Mucosa of gallbladder (tissue), 1 donor: ENCODE measurements at regions not wholly inside any gene's neighbourhood (a gene's known extent, or its start where the extent isn't known, plus 50 kb on each side); places are given as distances from the start of the nearest gene placed in this dataset.
"Not testable (repeated sequence)": the region's sequence is repeated elsewhere in the genome, so short reads cannot be mapped to it uniquely, and the experiment has no call there.

Source experiments
- DNase-seq: peaks from one replicate; pipeline ENCODE4 v3.0.0-alpha.2; 2020; ENCODE audit warnings: low spot score
- donor health status: DM: no; HTN: no; CAD: no.

DNA sequence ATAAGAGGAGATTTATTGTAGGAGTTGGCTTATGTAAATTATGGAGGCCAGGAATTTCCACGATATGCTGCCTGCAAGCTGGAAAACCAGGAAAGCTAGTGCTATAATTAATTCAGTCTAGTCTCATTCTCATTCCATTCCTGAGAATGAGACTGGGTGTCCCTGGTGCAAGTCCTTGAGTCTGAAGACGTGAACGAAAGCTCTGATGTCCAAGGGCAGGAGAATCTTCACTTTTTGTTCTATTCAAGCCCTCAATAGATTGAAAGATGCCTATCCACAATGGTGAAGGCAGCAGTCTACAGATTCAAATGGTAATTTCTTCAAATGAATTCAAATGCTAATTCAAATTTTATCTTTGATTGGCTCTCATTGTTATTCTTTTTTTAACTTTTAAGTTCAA, 851.1 kb upstream of the MGAT4C start:
- DNase-seq: no peak

DNA sequence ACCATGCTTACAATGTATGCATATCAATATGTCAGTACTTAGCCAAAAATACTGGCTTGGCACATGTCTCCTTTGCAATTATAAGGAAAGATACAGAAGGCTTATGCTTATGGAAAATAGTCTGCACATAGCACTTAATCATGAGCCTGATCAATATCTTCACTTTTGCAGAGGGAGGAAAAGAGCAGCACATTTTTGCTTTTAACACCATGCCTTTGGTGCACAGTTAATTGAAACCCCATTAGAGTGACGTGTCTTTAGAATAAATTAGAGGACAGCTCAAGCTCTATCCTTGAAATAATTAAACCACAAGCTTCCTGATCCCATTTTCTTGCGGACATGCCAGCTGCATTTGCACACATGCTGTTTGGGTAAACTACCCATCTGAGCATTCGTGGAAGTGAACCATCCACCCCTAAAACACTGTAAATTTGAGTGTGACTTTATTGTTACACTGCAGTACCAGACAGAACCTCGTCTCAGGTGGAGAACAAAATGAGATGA, 839.9 kb upstream of the MGAT4C start:
- no peak for DNase-seq

DNA sequence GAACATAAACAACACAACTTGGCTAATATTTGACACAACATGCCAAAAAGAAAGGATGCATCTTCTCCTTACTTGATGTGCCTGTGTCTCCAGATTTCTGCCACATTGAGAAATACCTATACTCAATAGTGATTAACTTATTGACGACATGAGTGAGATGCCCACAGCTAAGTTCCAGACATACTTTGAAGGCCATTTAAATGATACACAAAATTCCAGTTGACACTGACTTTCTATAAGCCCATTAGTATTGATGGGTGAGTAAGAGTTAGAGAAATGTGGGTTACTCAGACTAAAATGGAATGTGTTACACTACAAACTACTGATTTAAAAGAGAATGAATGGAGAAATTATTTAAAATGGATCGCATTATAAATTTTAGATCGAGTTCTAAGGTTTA, 838.2 kb upstream of the MGAT4C start:
- DNase-seq: no peak

DNA sequence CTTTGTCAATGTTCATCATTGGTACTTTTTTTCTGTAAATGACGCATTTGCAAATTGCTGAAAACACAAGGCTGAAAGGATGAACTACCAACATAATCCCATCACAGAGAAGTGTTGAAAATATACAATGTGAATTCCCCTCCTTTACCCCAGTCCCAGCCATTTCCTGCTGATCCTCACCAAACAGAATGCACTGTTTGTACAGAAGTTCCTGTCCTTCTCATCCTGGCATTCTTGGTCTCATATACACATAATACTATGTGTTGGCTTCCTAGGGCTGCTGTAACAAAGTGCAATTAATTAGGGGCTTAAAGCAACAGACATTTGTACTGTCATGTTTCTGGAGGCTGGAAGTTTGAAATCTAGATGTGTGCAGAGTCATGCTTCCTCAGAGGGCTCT, 836.2 kb upstream of the MGAT4C start:
- no peak for DNase-seq

DNA sequence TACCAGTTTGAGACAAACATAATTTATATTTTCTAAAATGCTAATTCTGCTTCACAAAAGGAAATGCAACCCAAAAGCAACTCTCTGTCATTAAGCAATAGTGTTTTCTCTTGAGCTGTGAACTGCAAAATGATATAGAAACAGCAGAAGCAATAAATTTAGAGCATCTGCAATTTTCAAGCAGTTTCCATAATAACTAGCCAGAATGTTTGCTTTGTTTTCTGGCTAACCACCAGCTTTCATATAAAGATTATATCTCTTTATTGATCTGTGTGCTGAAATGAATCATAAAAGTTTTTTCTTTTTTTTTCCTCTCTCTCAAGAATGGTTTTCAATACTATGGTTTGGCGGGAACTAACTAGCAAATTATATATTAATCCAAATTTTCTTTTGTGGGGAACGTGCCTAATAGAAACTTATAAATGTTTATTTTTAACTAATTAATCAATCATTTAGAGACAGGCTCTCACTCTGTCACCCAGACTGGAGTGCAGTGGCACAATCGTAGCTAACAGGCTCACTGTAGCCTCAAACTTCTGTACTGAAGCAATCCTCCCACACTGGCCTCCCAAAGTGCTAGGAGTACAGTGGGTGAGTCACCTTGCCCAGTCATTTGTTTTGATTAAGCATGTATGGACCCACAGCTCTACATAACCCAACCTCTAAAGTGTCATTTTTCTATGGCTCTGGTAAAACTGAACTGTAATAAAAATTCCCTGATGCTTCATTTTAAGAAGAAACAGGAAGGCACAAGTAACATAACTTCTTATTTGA, 830.1 kb upstream of the MGAT4C start:
- peak; percentile 14 for DNase-seq

DNA sequence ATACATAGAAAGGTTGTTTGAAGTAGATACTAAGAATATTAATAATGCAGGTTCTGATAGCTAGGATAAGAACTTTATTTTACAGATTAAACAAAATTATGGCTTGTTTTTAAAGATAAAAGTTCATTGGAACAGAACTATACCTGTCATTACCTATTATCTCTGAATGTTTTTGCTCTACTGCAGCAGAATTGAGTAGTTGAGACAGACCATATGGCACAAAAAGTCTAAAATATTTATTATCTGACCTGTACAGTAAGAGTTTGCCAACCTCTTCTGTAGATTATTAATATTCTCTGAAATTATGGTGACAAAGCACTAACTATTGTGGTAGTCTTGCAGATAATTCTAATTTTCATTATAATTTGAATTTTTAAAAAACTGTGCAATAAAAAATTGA, 829.1 kb upstream of the MGAT4C start:
- DNase-seq: no peak

DNA sequence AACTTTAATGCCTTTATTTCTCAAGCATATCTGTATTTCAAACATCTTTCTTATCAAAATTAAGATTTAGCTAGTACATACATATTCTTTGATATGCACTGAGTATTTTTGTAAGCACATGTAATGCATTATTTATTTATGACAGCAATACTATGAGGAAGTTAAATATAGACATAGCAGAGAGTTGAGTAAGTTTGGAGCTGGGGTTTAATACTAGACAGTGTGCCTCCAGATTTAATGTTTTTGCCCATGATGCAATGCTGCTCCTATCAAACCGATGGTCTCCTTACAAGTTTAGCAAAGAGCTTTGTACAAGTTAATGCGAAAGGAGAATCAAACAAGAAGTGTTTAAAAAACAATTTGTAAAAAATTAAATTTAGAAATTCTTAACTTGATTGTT, 826.6 kb upstream of the MGAT4C start:
- no peak for DNase-seq

DNA sequence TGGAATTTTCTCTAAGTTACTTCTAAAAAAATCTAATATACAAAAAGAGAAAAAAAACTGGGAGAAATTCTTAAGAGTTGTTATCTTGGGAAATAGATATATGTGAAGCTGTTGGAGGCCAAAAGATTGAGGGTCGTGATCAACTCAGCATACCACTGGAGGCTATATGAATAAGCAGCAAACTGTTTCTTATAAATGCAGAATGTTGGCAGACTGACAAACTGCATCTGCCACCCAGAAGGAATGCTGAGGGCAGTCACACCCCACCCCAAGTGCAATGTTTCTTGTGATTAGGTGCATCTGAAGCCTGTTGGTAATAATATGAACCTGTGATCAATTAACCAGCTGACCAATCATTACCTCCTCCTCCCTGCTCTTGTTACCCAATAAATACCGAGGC, 818.6 kb upstream of the MGAT4C start:
- DNase-seq: no peak

DNA sequence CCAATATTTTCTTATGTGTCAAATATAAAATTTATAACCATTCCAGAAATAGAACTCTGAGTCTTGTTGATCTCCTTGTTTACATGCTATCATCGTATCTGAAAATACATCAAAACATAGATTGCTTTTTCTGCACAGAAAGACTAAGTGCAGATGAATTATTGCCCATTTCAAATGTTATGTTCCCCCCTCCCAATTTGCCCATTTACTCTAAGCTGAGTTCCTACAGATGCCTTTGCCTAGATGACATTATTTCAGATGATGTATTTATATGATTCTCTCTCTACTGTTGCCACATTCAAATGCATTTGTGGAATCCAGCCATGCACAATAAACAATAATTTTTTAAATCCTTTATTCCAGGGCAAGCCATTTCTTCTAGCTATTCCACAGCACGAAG, 810.1 kb upstream of the MGAT4C start:
- no peak for DNase-seq

DNA sequence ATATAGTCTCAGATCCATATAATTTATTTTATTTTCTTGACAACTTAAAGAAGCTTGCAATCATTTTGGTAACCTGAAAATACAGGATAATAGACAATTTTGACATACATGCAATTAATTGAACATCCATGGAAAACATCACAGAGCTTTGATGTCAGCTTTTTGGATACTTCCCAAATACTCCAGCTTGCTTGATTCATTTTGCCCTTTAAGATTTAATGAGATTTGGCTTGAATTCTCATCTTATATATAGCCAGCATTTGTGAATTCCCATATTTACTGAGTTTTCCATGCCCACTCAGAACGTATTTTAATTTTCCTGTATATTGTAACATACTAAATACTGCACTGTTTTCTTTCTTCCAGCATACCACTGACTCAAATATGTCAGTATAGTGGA, 803.0 kb upstream of the MGAT4C start:
- DNase-seq: no peak

DNA sequence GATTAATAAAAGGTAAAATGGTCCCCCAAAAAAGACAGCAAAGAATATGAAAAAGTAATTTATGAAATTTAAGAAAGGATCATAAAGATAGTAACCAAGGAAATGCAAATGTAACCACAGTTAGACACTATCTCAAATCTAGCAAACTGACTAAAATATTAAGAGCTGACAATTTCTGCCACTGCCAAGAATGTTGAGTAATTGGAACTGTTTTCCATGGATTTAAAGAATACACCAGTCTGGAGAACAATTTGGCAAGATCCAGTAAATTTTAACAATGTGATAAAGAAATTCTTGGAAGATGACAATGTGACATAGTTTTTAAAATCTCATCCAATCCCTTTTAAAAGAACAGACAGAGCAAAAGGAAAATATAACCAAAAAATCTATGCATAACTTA, 798.0 kb upstream of the MGAT4C start:
- no peak for DNase-seq

DNA sequence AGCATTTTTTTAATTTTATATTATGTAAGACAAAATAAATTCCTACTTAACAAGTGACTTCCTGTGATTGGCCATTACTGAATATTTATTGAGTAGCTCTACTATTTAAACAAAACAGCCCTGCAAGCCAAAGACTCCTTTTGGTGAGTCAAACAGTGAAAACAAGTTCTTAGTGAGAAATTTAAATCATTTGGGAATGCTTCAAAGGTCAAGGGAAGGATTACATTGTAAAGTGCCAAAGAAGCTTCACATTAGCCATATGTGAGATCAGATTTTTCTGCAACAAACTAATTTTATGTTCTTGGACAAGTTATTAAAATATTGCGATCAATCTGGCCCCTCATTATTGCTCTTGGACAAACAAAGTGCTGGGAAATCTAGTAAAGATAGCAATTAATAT, 795.4 kb upstream of the MGAT4C start:
- DNase-seq: no peak

DNA sequence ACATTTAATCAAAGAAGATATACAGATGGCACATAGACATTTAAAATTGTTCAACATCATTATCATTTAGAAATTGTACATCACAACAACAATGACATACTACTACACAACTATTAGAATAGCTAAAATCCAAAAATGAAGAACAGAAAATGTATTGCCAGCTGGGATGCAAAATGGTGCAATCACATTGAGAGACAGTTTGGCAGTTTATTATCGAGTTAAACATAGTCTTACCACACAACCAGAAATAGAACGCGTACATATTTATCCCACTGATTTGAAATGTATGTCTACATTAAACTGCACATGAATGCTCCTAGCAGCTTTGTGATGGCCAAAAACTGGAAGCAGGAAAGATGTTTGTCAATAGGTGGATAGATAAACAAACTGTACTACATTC, 791.5 kb upstream of the MGAT4C start:
- no peak for DNase-seq

DNA sequence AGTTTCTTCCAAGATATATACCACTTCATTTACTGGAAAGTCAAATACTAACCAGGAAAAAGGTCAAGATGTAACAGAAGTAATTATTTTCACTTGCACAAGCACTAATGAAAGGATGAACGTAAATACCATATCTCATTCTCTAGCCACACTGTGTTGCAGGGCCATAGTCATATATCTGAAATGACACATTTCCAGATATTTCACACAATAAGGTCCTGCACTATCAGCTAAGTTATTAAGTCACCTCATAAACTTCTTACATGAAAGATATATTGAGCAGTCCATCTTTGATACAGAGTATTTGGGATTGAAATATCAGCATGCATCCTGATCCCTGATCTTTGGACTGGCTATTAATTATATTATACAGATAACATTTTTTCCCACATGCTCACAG, 783.3 kb upstream of the MGAT4C start:
- no peak for DNase-seq

DNA sequence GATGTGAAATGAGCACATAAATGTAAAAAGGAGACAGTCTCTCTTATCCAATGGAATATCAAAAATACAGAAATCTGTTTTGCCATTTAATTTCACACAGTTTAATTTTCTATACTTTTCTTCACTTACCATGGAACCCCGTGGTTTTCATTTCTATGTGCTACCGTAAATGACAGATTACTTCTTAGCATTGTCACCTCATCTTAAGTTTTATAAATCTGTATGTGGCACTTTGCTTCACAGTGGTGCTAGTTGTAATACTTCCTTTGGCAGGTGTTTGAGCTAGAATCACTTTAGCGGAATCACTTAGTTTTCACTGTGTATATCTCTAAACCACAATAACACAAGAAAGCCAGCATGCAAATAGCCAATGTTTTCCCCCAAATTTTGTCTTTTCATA, 781.9 kb upstream of the MGAT4C start:
- DNase-seq: no peak

DNA sequence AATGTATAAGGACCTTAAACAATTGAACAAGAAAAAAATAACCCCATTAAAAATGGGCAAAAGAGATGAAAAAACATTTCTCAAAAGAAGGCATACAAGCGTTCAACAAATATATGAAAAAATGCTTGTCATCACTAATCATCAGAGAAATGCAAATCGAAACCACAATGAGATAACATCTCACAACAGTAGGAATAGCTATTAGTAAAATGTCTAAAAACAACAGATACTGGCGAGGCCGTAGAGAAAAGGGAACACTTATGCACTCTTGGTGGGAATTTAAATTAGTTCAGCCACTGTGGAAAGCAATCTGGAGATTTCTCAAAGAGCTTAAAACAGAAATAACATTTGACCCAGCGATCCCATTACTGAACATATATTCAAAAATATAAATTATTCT, 769.8 kb upstream of the MGAT4C start:
- no peak for DNase-seq

DNA sequence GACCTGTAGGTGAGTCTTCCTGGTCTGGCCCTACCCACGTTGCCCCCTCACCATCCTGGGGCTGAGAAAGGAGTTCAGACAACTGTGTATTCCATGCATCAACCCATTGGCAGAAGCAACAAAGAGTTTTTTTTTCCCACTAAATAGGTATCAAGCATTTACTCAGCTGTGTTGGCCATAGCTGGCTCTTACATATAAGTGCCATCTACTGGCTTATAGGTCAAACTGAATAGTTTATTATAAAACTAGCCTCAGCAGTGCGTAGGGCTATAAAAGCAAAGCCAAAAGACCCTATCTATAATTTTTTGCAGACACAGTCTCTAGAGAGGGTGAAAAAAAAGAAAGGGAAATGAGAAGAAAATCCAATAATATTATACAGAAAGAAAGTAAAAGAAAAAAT, 765.2 kb upstream of the MGAT4C start:
- no peak for DNase-seq

DNA sequence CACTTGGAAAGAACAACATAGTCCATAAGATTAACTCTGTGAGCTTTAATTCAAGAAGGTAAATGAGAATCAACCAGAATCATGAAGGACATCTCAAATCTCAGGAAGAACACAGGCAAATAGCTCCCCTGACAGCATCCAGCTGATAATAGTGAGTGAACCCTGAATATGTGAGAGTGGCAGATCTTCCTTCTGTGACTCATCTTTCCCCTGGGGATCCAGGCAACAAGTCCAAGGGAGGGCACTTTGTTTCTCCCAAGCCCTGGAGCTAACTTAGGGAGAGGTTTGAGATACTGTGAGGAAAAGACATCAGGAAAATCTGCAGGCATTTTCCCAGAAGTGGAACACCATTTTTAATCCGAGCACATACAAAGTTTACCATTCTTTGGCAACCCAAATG, 763.9 kb upstream of the MGAT4C start:
- no peak for DNase-seq

DNA sequence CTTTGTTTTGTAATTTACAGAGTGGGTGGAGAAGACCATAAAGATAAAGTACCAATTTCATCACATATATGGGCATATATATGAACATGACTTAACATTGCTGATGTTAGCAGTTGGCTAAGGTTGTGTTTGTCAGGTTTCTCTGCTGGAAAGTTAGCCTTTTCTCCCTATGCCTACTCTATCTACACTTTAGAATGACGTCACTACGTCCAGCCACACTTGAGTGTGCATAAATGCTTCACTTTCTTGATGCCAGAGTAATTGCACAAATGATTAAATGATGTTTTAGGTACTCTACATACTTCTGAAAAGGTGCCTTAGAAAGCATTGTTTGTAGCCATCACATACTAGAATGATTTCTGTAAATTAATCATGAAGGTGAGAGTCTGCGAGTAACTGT, 759.2 kb upstream of the MGAT4C start:
- DNase-seq: no peak

DNA sequence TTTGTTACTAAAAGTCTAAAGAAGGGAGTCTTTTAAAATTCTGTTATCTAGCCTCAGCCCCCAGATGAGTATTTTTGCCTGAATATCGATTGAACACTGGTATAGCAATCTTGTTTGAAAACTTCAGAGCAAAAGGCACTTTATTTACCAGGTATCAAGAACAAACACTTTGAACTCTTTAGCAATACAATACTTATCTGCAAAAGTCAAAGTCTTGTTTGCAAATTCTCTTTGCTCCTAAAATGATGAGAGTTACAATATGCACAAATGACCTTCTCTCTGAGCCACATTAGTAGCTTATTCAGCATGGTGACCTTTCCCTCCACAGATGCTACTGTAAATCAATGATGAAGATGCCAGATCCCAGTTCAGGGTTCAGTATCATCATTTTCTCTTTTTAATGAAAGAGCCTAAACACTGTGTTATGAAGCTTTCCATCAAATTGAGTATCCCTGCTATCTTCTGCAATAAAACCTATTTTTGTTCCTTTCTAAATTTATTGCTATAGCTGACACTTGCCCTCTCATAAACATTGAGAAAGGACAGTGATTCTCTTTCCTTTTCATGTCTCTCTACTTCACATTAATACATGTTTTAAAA, 752.7 kb upstream of the MGAT4C start:
- no peak for DNase-seq

DNA sequence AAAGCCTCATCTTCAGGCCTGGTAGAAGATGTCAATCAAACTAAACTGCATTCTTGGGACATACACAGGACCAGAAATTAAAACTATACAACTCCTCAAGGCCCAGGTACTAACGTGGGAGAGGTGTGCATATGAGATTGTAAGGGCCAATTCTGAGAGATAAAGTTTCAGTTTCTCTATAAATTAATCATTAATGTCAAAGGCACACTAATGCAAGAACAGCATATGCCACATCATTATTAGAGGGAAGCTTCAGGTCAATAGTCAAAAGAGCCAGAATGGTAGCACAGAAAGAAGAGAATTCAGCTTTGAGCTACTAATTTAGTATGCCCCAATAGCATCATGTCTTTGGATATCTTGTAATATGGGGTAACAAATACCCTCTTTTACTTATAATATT, 744.9 kb upstream of the MGAT4C start:
- DNase-seq: no peak

DNA sequence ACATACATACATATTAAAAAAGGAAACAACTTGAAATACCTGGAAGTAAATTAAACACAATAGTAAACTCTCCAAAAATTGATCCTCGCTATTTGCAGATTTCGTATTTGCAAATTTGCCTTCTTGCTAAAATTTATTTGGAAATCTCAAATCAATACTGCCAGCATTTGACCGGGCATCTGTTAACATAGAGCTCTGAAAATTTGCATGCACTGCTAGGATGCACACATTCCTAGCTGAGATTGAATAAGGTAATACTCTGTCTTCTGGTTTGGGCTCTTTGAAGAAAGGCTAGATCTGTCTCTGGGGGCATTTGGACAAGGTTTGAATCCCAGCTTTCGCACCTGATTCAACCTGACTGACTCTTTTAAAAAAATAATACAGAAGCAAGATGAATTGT, 729.1 kb upstream of the MGAT4C start:
- no peak for DNase-seq

DNA sequence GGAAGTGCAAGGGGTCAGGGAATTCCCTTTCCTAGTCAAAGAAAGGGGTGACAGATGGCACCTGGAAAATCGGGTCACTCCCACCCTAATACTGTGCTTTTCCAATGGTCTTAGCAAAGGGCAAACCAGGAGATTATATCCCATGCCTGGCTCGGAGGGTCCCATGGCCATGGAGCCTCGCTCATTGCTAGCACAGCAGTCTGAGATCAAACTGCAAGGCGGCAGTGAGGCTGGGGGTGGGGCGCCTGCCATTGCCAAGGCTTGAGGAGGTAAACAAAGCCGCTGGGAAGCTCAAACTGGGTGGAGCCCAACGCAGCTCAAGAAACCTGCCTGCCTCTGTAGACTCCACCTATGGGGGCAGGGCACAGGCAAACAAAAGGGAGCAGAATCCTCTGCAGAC, 714.4 kb upstream of the MGAT4C start:
- not testable (repeated sequence) for DNase-seq
